GM10248 (cell line): ENCODE measurements at regions not wholly inside any gene's neighbourhood (a gene's known extent, or its start where the extent isn't known, plus 50 kb on each side); places are given as distances from the start of the nearest gene placed in this dataset.

Experiments used
- CTCF ChIA-PET: fragments of 300-600 bp; sonication (Branson Sonifier 250); formaldehyde crosslinking; extraction: SDS; loops from one replicate; lab custom pipeline; 2021; ENCODE audit warnings: antibody characterized with exemption; lab: Yijun Ruan, JAX
- POLR2A ChIA-PET: fragments of 350-650 bp; sonication (Branson Sonifier 250); formaldehyde crosslinking; extraction: SDS; loops from one replicate; lab custom pipeline; 2020; ENCODE audit warnings: antibody characterized with exemption; lab: Yijun Ruan, JAX
- DNase-seq: peaks from one replicate; pipeline ENCODE4 v3.0.0; 2012; ENCODE audit errors: extremely low spot score
- CTCF ChIP-seq: IDR thresholded peaks from 2 replicates; pipeline ENCODE4 v1.5.1; 2012; ENCODE audit warnings: mild to moderate bottlenecking, low read depth; ENCODE audit errors: extremely low read depth, missing control alignments, control extremely low read depth

- ChIA-PET CTCF (interaction anchor here (1.5 kb wide), 1 partner anchor 16 kb away, joined by 3 read pairs; no protein-coding TSS in a partner anchor), POLR2A (no interaction called here)
- DNase-seq: no peak
- TF ChIP-seq CTCF: no peak
These were observed 86.3 kb downstream of the NUS1 start for GRCh38 chr6:117761610-117762009.

GRCh38 chr6:117771403-117771802 is 96.1 kb downstream of the NUS1 start:
- CTCF ChIA-PET: interaction anchor here (1.7 kb wide), 1 partner anchor 12 kb away, joined by 4 read pairs; no protein-coding TSS in a partner anchor
- no peak for TF ChIP-seq CTCF
- DNase-seq: peak; percentile 46
- POLR2A ChIA-PET: no interaction called here

GRCh38 chr6:117776441-117776840 is 101.2 kb downstream of the NUS1 start:
- CTCF ChIA-PET: interaction anchor here (1.2 to 4.1 kb wide), 10 partner anchors 9 to 324 kb away, joined by 3 to 14 read pairs (median 4); no protein-coding TSS in a partner anchor
- no peak for TF ChIP-seq CTCF
- POLR2A ChIA-PET: no interaction called here
- DNase-seq: no peak

- ChIA-PET CTCF (interaction anchor here (1.2 to 1.6 kb wide), 2 partner anchors 12 to 14 kb away, joined by 3 to 5 read pairs; no protein-coding TSS in a partner anchor), POLR2A (no interaction called here)
- DNase-seq: no peak
- TF ChIP-seq CTCF: no peak
These were observed 106.3 kb downstream of the NUS1 start for GRCh38 chr6:117781550-117781949.

- CTCF ChIA-PET: interaction anchor here (0.8 kb wide), 1 partner anchor 404 kb away, joined by 3 read pairs; no protein-coding TSS in a partner anchor
- TF ChIP-seq CTCF: no peak
- POLR2A ChIA-PET: no interaction called here
- no peak for DNase-seq
These were observed 108.0 kb downstream of the NUS1 start for GRCh38 chr6:117783279-117783678.

GRCh38 chr6:117791012-117791411 is 115.7 kb downstream of the NUS1 start:
- DNase-seq: no peak
- POLR2A ChIA-PET: no interaction called here
- CTCF ChIA-PET: interaction anchor here (0.8 to 2.3 kb wide), 6 partner anchors 12 to 108 kb away, joined by 3 to 7 read pairs (median 3); no protein-coding TSS in a partner anchor
- TF ChIP-seq CTCF: no peak
